ENCODE measurements at regions not wholly inside any gene's neighbourhood (a gene's known extent, or its start where the extent isn't known, plus 50 kb on each side); places are given as distances from the start of the nearest gene placed in this dataset.

GRCh38 chr1:200228081-200228480 is 181.8 kb downstream of the ZNF281 start:
- TF ChIP-seq, protein P1, sequence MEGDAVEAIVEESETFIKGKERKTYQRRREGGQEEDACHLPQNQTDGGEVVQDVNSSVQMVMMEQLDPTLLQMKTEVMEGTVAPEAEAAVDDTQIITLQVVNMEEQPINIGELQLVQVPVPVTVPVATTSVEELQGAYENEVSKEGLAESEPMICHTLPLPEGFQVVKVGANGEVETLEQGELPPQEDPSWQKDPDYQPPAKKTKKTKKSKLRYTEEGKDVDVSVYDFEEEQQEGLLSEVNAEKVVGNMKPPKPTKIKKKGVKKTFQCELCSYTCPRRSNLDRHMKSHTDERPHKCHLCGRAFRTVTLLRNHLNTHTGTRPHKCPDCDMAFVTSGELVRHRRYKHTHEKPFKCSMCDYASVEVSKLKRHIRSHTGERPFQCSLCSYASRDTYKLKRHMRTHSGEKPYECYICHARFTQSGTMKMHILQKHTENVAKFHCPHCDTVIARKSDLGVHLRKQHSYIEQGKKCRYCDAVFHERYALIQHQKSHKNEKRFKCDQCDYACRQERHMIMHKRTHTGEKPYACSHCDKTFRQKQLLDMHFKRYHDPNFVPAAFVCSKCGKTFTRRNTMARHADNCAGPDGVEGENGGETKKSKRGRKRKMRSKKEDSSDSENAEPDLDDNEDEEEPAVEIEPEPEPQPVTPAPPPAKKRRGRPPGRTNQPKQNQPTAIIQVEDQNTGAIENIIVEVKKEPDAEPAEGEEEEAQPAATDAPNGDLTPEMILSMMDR (conservative IDR thresholded peaks at IDR 0.05 in 1 of 2, IDR thresholded peaks at IDR 0.05 in 1 of 2; ENCODE audit: extremely low read depth in 1 of 2, insufficient read depth in 1 of 2, low read depth in 1 of 2, low read length in 2 of 2) = no peak
- no peak for TF ChIP-seq EZH2 (IDR thresholded peaks at IDR 0.05; ENCODE audit: borderline replicate concordance, low read length)
